Upper lobe of left lung (tissue), 4 donors: ENCODE measurements at regions not wholly inside any gene's neighbourhood (a gene's known extent, or its start where the extent isn't known, plus 50 kb on each side); places are given as distances from the start of the nearest gene placed in this dataset.

Experiments used
- EP300 ChIP-seq, 4 donors: sonication (generic); formaldehyde crosslinking; IDR thresholded peaks; one replicate each; pipeline ENCODE4 v1.5.1; 2017; ENCODE audit warnings: antibody characterized with exemption in 4 of 4, control low read depth in 2 of 4
- POLR2AphosphoS5 ChIP-seq, 2 donors: sonication (generic); formaldehyde crosslinking; IDR thresholded peaks; one replicate each; pipeline ENCODE4 v1.5.1; 2017; ENCODE audit warnings: antibody characterized with exemption in 2 of 2
- TF ChIP-seq, protein P1 (sequence below), 6 experiments: fragments of 450-650 bp in 4 of 6; fragments of 200-600 bp in 2 of 6; sonication (generic) in 2 of 6; IDR thresholded peaks; one replicate each; pipeline ENCODE4 v1.5.1; 2016 to 2019; ENCODE audit warnings: antibody characterized with exemption in 6 of 6

DNA sequence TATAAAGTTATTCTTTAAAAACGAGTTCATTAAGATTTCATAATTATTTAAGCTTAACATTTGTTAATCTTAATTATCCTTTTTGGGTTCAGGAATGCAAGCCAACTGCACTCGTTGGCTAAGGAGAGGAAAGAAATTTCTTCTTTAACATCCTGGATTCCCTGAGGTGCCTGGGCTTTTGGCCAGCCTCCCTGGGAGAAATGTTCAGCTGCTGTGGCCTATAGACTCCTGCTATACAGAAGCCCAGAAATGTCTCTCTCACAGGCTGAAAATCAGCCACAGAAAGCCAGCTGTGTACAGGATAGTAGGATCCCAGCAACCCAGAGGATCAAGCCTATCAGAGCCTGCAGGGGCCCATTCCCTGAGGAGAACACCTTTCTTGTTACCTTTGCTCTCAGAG lies 430.3 kb downstream of the XIRP2 start:
- TF ChIP-seq, protein P1, sequence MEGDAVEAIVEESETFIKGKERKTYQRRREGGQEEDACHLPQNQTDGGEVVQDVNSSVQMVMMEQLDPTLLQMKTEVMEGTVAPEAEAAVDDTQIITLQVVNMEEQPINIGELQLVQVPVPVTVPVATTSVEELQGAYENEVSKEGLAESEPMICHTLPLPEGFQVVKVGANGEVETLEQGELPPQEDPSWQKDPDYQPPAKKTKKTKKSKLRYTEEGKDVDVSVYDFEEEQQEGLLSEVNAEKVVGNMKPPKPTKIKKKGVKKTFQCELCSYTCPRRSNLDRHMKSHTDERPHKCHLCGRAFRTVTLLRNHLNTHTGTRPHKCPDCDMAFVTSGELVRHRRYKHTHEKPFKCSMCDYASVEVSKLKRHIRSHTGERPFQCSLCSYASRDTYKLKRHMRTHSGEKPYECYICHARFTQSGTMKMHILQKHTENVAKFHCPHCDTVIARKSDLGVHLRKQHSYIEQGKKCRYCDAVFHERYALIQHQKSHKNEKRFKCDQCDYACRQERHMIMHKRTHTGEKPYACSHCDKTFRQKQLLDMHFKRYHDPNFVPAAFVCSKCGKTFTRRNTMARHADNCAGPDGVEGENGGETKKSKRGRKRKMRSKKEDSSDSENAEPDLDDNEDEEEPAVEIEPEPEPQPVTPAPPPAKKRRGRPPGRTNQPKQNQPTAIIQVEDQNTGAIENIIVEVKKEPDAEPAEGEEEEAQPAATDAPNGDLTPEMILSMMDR (IDR thresholded peaks at IDR 0.05): no peak
- TF ChIP-seq EP300 (IDR thresholded peaks at IDR 0.05) (no peak), POLR2AphosphoS5 (IDR thresholded peaks at IDR 0.05) (no peak)
